Cardiac fibroblast (primary cell): ENCODE measurements at regions not wholly inside any gene's neighbourhood (a gene's known extent, or its start where the extent isn't known, plus 50 kb on each side); places are given as distances from the start of the nearest gene placed in this dataset.
A peak's percentile ranks its signal among the peaks of the same experiment; 100 is the strongest.

Source experiments
- DNase-seq, 2 donors: peaks; one replicate each; pipeline versions ENCODE4 v3.0.0 to v3.0.0-alpha.2; 2010; ENCODE audit warnings: low read depth in 2 of 2
- H3K4me3 ChIP-seq, 2 donors: replicated peaks in 1 of 2; 1 replicate in 1 of 2; 2 replicates in 1 of 2; pipeline ENCODE4 v1.5.1; 2011; ENCODE audit warnings: low read depth in 2 of 2, low read length in 2 of 2, mild to moderate bottlenecking in 2 of 2, moderate library complexity in 1 of 2
- TF ChIP-seq, protein P1 (sequence below): IDR thresholded peaks from one replicate; pipeline ENCODE4 v1.5.1; 2011; ENCODE audit warnings: low read depth, mild to moderate bottlenecking, low read length, inconsistent platforms

DNA sequence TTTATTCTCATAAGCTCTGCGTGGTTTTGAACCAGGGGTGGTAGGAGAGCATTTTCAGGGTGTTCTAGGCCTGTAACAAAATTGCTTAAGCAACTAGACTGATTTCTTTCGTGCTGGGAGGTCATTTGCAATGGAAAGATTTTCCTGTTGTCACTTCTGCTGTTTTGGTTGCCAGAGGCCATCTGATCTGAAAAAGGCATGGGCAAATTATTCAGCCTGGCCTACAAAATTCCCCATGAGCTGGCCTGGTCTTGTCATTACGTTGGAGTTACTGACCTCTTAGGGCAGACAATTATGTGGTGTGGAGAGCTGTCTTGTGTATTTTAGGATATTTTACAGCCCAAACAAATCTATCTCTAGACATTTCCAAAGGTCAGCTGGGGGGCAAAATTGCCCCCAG is 444.4 kb upstream of the DAB1 start:
- TF ChIP-seq, protein P1, sequence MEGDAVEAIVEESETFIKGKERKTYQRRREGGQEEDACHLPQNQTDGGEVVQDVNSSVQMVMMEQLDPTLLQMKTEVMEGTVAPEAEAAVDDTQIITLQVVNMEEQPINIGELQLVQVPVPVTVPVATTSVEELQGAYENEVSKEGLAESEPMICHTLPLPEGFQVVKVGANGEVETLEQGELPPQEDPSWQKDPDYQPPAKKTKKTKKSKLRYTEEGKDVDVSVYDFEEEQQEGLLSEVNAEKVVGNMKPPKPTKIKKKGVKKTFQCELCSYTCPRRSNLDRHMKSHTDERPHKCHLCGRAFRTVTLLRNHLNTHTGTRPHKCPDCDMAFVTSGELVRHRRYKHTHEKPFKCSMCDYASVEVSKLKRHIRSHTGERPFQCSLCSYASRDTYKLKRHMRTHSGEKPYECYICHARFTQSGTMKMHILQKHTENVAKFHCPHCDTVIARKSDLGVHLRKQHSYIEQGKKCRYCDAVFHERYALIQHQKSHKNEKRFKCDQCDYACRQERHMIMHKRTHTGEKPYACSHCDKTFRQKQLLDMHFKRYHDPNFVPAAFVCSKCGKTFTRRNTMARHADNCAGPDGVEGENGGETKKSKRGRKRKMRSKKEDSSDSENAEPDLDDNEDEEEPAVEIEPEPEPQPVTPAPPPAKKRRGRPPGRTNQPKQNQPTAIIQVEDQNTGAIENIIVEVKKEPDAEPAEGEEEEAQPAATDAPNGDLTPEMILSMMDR = no peak
- H3K4me3 ChIP-seq = no peak overlapping the region
- DNase-seq = no peak

DNA sequence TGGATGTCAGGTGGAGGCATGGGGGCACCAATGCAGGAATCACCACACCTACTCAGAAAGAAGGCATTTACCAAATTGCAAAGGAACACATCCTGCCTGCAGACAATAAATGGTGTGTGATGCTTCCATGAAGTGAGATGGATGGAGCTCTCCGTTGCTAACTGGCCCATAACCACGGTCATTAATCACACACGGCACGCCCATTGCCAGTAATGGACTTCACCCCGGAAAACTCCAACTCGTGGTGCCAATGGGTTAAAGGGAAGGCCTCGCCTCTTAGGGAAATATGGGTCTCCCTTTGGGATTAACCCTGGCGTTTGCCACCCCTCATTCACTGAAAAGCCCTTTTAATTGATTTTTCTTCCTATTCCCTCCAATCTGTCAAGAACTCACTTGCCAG is 443.1 kb upstream of the DAB1 start:
- no peak overlapping the region for H3K4me3 ChIP-seq
- DNase-seq = no peak
- TF ChIP-seq, protein P1 = no peak

GRCh38 chr1:57860931-57861565 is 437.2 kb upstream of the DAB1 start:
- TF ChIP-seq, protein P1 = no peak
- DNase-seq = no peak
- H3K4me3 ChIP-seq = no peak overlapping the region

- no peak overlapping the region for H3K4me3 ChIP-seq
Observed at GRCh38 chr1:57860325-57860724, 436.5 kb upstream of the DAB1 start.

DNA sequence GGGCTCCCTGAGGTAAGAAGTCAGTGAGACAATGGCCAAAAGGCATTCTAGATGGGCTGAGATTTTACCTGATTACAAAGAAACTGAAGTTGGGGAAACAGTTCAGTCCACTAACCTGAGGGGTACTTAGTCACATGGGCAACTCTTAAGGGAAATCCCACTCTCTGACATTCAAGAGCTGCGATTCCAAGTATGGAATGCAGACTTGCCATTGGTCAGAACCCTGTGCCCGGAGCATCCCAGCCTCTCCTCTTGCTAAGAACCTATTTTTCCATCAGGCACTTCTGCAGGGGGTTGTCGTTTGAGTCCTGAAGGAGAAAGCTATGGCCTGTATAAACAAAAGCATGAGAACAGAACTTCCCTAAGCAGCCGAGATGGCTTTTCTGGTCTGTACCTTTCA is 434.9 kb upstream of the DAB1 start:
- no peak for DNase-seq
- TF ChIP-seq, protein P1 = no peak
- no peak overlapping the region for H3K4me3 ChIP-seq

More at GRCh38 chr1:57860325-57860724, 436.5 kb upstream of the DAB1 start:
- DNase-seq = no peak
- TF ChIP-seq, protein P1 = no peak

DNA sequence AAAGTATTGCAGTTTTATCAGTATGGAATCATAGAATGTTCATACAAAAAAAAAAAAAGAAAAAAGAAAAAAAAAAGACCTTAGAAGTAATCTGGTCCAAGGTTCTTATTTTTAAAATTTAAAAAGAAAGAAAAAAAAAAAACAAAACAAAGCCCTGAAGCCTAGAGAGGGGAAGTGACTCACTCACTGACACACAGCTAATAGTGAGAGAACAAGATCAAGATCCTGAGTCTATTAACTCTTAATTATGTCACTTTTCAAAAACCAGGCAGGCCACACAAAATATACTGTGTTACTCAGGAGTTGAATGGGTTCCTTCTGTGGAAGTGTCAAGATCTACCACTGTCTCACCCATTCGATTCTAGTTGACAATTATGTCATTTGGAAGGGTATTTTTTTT is 433.9 kb upstream of the DAB1 start:
- H3K4me3 ChIP-seq = no peak overlapping the region
- peak in 1 of 2 donors; percentile 46 for DNase-seq
- TF ChIP-seq, protein P1 = no peak

- TF ChIP-seq, protein P1 = no peak
- no peak overlapping the region for H3K4me3 ChIP-seq
- DNase-seq = no peak
Observed at GRCh38 chr1:57854436-57854835, 430.6 kb upstream of the DAB1 start.
